ENCODE measurements at regions not wholly inside any gene's neighbourhood (a gene's known extent, or its start where the extent isn't known, plus 50 kb on each side); places are given as distances from the start of the nearest gene placed in this dataset.

DNA sequence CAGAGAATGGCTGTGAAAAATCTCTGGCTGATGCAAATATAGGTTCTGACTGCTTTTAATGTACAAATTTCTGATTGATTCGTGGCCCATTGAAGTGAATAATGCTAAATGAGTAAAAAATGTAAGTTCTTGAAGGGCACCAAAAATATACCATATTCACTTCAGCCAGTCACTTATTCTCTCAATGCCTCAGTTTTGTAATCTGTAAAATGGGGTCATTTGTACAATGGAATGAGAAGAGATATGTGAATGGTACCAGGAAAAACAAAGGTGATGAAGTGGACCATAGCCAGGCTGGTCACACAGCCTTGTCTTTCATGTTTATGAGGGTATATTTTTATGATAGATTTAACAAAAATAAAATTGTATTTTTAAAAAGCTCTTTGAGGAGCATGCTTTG, 441.2 kb upstream of the NR3C2 start:
- 3% methylated on average over 1 of the region's 1 CpG for WGBS (ENCODE audit: low lambda C conversion rate)
- Histone ChIP-seq H3K4me2 (no peak overlapping the region), H3K9ac (no peak overlapping the region), H3K27me3 (ENCODE audit: insufficient read depth) (peaks cover 17% of the 10 kb centered on the region; the same call in 1 of the 2 replicates), H3K79me2 (ENCODE audit: insufficient read depth) (no peaks in the 10 kb centered on the region), H3K27ac (ENCODE audit: low read depth in 2 of 2, low read length in 1 of 2) (no peak overlapping the region), H3K4me3 (ENCODE audit: low read depth in 2 of 2, low read length in 1 of 2) (no peak overlapping the region), H3K36me3 (replicated peaks in 1 of 2; ENCODE audit: control insufficient read depth in 1 of 2, insufficient read depth in 2 of 2, low read length in 1 of 2) (no peaks in the 10 kb centered on the region), H3F3A (replicated peaks; ENCODE audit: insufficient read depth) (no peaks in the 10 kb centered on the region), H3K4me1 (ENCODE audit: control insufficient read depth in 1 of 2, insufficient read depth in 2 of 2, low read depth in 1 of 2, low read length in 1 of 2) (no peaks in the 10 kb centered on the region), H4K20me1 (ENCODE audit: insufficient read depth) (no peaks in the 10 kb centered on the region), H3K9me3 (no peaks in the 10 kb centered on the region), H3K9me2 (no peaks in the 10 kb centered on the region), H2AFZ (ENCODE audit: low read depth) (no peak overlapping the region)
- no peak for TF ChIP-seq FOXJ3 (CRISPR knock-in tag; IDR thresholded peaks at IDR 0.05)
- TF ChIP-seq JUND (IDR thresholded peaks at IDR 0.05): no peak
- ChIA-PET POLR2A (no interaction called here), CTCF (no interaction called here)
- no peak for DNase-seq

DNA sequence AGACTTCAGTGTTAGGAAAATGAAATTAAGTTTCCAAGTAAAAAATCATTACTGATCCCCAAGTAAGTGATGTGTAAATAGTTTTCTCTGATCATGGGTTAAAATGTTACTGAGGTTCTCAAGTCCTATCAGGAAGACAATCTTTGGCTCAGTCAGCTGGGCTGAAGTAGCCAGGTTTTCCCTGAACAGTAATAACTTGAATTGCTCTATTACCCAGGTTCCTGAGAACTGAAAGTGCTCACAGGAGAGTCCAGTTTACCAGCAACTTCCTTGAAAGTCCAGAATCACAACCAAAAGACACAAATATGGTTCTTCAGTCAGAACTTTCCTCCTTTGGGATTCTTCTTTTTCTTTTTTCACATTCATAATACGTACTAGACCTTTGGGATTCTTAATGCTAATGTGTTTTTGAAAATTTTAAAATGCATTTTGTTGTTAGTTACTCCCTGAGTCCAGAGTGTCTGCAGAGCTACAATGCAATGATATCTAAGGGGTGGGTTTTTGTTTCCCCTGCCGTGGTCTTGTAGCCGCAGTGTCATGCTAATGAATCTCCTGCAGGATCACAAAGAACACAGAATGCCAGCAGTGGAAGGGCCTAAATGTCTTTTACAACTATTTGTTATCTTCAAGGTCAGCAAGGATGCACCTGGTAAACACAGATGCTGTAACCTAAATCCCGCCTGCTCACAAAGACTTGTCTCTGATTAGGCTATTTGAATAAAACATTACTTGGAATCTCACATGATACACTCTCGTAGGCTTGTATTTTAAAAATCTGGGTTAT, 439.8 kb upstream of the NR3C2 start:
- ChIA-PET CTCF (no interaction called here), POLR2A (no interaction called here)
- no peaks in the 10 kb centered on the region for H3K79me2 ChIP-seq (ENCODE audit: insufficient read depth)
- no peaks in the 10 kb centered on the region for H4K20me1 ChIP-seq (ENCODE audit: insufficient read depth)
- peaks cover 17% of the 10 kb centered on the region; the same call in 1 of the 2 replicates for H3K27me3 ChIP-seq (ENCODE audit: insufficient read depth)
- no peak for TF ChIP-seq ELF1 (IDR thresholded peaks at IDR 0.05)
- TF ChIP-seq TEAD4 (IDR thresholded peaks at IDR 0.05; ENCODE audit: borderline replicate concordance, insufficient read depth): no peak
- no peak for TF ChIP-seq RAD21 (IDR thresholded peaks at IDR 0.05; ENCODE audit: low read length)
- TF ChIP-seq YY1 (IDR thresholded peaks at IDR 0.05; ENCODE audit: low read depth): no peak
- no peak for TF ChIP-seq FOSL2 (IDR thresholded peaks at IDR 0.05; ENCODE audit: borderline replicate concordance, low read depth)
- TF ChIP-seq MAX (IDR thresholded peaks at IDR 0.05; ENCODE audit: low read depth): no peak
- TF ChIP-seq MXI1 (IDR thresholded peaks at IDR 0.05; ENCODE audit: low read depth, low read length): no peak
- TF ChIP-seq TAF1 (IDR thresholded peaks at IDR 0.05; ENCODE audit: borderline replicate concordance, low read depth, low read length): no peak
- no peak for TF ChIP-seq RFX5 (IDR thresholded peaks at IDR 0.05; ENCODE audit: low read length)
- no peak for TF ChIP-seq NRF1 (IDR thresholded peaks at IDR 0.05; ENCODE audit: low read depth, low read length)
- TF ChIP-seq RCOR1 (IDR thresholded peaks at IDR 0.05; ENCODE audit: low read length): no peak
- TF ChIP-seq IRF3 (IDR thresholded peaks at IDR 0.05; ENCODE audit: low read depth, low read length): no peak
- TF ChIP-seq SMC3 (IDR thresholded peaks at IDR 0.05; ENCODE audit: low read depth, low read length): no peak
- no peak for TF ChIP-seq PBX3 (IDR thresholded peaks at IDR 0.05)
- H3K9ac ChIP-seq: no peak overlapping the region
- no peak overlapping the region for H3K4me3 ChIP-seq (ENCODE audit: low read depth in 2 of 2, low read length in 1 of 2)
- H3K4me1 ChIP-seq (ENCODE audit: control insufficient read depth in 1 of 2, insufficient read depth in 2 of 2, low read depth in 1 of 2, low read length in 1 of 2): no peaks in the 10 kb centered on the region
- no peak overlapping the region for H3K27ac ChIP-seq (ENCODE audit: low read depth in 2 of 2, low read length in 1 of 2)
- no peak for DNase-seq
- WGBS (ENCODE audit: low lambda C conversion rate): 7% methylated on average over 5 of the region's 5 CpGs
- H3K9me2 ChIP-seq: no peaks in the 10 kb centered on the region; the same call in 1 of the 2 replicates
- H3F3A ChIP-seq (replicated peaks; ENCODE audit: insufficient read depth): no peaks in the 10 kb centered on the region
- H3K4me2 ChIP-seq: no peak overlapping the region
- no peak overlapping the region for H2AFZ ChIP-seq (ENCODE audit: low read depth)
- H3K9me3 ChIP-seq: no peaks in the 10 kb centered on the region
- no peaks in the 10 kb centered on the region for H3K36me3 ChIP-seq (replicated peaks in 1 of 2; ENCODE audit: control insufficient read depth in 1 of 2, insufficient read depth in 2 of 2, low read length in 1 of 2)

Measured in SK-N-SH (cell line).